GM21737 (cell line): ENCODE measurements at regions not wholly inside any gene's neighbourhood (a gene's known extent, or its start where the extent isn't known, plus 50 kb on each side); places are given as distances from the start of the nearest gene placed in this dataset.

Experiments
- ATAC-seq: cut with Tn5 transposase; IDR thresholded peaks from one replicate; pipeline ENCODE4 v1.9.1; 2021; ENCODE audit warnings: mild to moderate bottlenecking, moderate library complexity; ENCODE audit not compliant: unreplicated experiment

DNA sequence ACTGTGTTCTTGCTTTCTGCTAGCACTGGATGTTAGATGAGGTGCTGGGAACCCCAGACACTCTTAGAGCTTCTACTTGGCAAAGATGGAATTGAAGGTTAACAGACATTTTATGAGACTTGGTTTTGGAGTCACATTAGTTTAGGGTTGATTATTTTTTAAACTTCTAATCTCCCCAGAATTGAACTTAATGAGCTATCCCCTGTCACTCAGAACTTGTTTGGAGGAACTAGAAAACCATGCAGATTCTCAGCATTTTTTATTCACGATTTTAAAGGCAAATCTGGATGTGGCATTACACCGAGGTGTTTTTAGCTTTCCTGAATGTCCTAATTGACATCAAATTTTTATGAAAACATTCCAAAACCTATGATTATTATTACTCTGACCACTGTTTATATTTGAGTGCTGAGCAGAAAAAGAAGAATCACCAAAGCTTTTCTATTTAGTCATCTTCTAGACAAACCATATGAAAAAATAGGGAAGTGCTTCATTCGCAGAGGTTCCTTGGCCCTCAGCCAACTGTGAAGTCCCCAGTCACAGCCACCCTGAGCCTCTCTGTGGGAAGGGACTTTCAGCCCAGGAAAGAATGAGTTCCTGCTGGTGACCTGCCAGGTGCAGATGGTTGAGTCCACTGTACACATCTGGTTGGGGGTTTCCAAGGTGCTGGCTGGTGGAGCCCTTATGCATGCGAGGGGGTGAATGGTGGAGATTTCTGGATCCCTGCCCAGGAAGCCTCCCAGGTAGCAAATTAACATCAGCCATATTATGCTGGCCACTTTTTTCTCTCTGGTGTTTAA, 196.0 kb upstream of the TOPAZ1 start:
- ATAC-seq, result peak; percentile 73

DNA sequence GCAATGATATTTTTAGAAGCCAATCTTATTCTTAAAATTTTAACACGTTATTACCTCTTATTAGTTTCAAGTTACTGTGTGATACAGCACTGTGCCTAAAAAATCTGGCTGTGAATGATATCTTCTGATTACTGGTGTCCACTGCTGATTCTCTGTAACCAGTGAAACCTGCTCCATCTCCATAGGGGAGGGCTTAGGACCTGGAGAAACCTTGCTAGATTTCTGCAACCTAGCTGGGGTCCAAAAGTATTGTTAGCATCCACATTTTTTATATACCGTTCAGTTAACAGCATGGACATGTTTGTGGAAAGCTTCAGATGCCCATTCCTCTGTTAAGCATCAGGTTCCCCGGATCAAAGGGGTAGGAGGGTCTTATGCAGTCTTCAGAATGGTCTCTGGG, 193.9 kb upstream of the TOPAZ1 start:
- ATAC-seq, result no peak

DNA sequence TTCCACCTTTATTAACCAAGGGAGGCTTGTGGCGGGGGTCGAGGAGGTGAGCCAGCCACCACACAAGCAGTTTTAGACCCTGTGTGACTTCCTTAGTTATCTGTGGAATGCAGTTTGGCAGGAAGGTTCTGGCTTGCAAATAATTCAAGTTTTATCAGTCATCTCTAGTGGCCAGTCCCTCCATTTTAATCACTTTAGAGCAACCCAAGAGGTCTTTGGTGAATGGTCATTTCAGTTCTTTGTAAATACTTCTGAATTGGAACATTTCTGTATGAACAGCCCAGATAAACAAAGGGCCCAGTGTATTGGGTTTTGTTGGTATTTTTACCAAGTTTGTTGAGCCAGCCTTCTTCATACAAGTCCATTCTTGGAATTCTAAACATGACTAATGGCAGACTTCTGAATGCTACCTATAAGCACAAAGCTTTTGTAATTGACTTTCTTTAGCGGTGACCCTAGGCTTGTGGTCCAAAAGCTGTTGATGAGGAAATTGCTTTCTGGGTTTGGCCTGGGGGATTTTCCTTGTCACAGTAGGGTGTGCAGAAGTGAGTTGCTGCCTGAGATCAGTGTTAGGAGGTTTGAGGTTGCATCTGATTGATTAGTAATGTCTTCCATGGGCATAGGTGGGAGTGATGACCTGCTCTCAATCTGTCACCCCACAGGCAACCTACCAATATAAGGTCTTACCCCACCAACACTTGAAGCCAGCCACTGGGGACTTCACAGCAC, 193.3 kb upstream of the TOPAZ1 start:
- no peak for ATAC-seq

DNA sequence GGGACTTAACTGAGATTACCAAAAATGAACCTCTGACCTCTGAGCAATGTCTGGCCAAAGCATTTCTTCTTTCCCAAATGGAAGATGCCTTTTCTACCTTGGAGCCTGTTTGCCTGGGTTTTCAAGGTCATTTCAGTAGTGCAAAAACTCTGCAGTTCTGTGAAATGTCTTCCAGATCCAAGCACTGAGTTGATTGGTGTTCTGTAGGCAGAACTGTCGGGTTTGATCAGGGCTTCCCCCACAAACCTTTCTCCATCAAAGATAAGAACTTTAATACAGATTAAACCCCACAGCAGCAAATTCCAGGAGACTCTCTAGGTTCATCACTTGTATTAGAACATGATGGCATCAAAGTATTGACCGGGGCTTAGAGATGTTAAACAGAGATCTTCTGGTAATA, 192.7 kb upstream of the TOPAZ1 start:
- ATAC-seq, result no peak

DNA sequence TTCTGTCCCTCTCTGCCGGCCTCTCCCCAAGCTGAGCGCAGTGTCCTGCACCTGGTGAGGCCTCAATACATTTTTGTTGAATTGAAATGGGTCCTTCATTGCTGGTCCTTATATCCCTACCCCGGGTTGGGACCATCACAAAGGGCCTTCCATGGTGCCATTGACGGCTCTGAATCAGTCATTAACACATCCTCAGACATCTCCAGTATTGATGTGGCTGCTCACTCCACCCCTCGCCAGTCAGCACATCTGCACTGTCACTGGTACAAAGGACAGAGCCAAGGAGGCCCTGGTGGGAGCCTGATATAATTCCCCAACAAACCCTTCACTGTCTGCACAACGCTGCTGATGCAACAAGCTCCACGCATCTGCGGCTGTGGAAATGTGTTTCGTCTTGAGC, 191.6 kb upstream of the TOPAZ1 start:
- no peak for ATAC-seq

DNA sequence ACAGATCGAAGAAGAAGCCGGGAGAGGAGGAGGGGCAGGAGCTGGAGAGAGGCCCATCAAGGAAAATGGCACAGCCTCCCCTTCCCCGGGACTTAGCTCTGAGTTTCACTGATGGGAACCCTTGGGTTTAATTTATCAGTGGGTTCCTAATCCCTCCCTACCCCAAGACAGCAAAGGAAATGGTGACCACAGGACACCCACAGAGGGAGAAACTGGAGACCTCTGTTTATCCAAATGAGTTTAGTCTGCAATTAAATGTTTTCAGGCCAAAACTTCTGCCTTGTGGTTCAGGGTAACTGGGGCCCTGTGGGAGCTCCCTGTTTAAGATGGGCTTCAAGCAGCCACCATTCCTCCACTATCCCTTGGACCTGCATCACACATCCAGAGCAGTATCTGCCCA, 190.8 kb upstream of the TOPAZ1 start:
- no peak for ATAC-seq

DNA sequence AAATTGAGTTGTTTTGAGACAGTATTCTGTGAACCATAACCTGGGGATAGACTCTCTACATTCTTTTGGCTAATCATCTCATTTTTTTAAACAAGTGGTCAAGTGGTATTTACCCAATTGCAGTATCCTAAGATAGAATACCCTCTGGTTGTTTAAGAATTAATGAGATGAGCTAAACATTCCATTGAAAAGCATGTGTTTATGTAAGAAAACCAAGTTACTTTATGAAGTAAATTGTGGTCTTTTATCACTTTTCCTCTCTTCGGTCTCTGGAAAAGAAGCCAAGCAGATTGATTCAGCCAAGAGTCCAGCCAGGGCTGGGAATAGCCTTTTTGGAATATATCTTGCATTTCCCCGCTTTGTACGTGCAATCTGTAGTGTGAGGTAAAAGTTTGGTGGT, 185.7 kb upstream of the TOPAZ1 start:
- ATAC-seq, result no peak

DNA sequence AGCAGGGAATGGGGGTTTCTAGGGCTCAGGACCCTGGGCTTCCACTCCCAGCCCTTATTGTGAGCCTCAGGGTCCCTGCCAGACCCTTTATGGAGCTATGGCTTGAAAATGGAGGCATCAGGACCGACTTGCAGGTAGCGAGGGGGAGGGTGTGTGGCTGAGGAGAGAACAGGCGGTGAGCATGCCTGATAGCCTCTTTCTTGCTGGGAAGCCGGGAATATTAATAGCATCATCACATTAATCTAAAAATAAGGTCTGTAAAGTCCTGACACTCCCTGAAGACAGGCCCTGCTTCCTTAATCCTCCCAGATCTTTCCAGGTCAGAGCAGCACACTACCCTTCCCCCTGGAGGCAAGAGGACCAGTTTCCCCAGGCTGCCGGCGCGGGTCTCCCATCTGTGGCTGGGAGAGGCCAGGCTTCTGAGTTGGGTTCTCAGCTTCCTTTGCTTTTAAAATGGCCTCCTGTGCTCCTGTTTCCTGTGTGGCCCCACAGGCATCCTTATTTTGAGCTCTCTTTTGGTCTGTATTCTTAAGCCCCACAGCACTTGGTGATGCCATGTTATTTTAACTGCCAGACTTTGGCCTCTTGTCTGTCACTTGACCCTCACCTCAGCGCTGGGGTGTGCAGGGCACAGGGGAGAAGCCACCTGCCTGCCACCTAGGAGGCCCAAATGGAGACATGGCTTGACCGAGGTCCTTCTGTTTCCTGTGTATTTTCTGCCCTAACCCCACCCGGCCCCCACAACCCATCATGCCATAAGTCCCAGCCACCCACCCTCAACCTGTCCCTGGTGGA, 185.0 kb upstream of the TOPAZ1 start:
- ATAC-seq, result no peak

DNA sequence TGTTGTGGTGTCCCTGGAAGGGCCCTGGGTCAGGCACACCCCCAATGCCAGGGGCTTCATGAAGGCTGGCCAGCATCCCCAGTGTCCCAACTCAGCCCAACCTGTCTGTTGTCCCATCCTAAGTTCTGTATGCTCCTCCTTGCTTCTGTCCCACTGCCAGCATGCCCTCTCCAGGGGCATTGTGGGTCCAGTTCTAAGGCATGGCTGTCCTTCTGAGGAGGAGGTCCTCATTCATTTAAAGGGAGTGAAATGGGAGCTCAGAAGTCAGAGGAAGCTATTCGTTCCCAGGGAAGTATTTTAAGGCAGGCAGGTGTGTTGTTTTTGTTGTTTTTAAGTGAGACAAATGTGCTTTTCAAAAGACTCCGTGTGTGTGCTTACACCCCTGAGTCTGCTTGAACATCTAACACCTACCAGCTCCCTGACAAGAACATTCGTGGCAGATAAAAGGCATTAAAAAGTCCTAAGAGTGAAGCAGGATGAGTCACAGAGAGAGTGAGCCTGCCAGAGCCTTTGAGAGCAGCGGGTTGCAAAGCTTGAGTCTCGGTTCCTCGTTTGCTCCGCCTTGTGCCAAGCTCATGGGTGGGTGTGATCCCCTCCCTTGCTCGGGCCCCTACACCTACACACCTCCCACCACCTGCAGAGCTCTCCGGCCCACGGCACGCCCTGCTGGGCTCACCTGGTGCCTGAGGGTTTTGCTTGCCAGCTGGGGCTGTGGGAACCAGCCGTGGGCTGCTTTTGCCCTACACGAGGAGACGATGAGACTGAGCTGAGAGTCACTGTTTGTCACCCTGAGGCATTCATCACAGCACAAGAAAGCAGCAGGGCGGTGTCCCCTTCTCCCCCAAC, 183.4 kb upstream of the TOPAZ1 start:
- peak; percentile 83 for ATAC-seq

DNA sequence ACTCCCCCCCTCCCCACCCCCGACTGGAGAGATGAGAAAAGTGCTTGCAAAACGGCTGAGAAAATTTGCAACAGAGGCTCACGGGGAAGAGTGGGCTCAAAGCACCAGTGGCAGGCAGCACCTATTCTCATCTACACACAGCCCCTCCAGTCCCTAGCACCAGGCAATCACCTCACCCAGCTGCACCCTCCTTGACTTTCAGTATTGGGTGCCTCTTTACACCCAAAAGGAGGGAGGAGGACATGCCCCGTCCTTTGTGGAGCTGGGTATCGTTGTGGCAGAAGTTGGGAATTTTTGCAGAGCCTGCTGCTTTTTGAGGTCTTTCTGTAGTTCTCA, 182.8 kb upstream of the TOPAZ1 start:
- peak; percentile 8 for ATAC-seq

DNA sequence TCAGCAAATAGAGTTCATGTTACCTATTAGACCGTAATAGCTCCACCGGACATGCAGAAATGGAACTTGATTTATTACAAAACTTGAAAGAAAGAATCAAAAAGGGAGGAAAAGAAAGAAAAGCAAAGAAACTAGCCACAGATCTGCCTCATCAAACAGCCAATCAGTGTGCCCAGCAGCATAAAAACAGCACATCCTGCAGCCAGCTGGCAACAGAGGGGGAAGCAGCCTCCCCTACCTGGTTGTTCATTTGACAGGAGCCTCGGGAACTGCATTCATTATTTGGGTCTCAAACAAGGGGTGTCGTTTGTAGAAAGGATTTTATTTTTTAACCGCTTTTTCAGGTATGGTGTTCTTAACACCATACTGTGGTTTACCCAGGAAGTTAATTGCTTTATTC, 181.5 kb upstream of the TOPAZ1 start:
- no peak for ATAC-seq

DNA sequence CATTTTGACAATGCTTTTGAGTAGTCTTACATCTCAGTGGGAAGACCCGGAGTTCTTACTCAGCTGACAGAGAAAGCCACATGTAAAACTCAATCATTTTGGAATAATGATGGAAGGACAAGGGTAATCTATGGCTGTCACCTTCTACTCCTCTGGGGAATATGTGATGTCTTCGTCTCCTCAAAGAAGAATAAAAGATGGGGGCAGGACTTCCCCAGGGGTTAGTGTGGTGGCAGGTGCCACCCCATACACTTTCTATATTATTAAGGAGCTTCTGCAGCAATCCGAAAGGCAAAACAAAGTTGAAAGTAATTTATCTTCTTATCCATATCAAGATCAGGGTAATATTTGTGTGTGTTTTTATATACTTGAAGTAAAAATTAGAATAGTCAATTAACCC, 180.4 kb upstream of the TOPAZ1 start:
- ATAC-seq, result no peak

DNA sequence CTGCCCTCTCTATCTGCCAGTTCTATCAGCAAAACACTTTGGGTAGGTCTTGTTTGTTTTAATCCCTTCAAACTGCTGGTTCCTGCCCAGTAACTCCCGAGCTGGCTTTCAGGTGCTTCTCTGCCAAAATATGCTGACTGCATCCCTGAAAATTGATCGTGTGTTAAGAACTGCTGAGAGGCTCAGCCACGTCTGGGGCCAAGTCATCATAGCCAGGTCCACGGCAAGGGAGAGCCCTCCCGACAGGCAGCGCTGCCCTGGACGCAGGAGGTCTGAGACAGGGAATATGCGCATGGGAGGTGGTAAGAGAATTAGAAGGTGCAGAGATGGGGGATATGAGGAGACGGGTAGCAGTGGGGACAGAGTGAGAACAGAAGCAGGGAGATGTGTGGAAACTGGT, 179.7 kb upstream of the TOPAZ1 start:
- no peak for ATAC-seq

DNA sequence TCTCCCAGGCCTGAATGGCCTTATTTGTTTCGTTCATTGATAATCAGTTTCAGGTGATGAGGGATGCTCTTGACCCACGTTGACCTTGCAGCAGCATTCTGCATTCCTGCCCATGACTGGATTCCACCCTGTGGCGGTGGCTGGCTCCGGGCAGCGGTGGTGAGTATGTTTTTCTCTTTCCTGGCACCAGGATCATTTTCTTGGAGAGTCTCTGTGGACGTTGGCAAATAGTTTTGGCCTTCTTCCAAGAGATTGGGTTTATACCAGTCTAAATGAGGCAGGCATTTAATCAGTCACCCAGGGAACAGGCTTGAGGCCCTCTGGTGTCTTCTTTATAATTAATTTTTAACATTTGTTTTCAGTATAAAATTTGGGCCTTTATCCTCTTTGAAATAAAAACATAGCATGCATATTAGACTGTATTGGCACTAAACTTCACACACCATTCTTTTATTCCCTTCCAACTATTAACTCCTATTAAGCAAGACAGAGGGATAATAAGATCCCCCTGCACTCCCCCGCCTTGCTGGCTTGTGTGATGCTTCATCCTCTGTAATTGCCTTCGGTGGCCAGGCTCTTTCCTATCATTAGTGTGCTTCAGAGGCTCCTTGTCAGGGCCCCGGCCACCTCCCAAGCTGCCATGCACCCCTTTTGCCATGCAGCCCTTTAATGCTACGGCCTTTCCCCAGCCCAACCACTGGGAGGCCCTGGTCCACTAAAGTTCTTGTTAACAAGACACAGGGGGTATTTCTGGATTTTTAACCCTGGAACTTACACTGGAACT, 176.2 kb upstream of the TOPAZ1 start:
- no peak for ATAC-seq

DNA sequence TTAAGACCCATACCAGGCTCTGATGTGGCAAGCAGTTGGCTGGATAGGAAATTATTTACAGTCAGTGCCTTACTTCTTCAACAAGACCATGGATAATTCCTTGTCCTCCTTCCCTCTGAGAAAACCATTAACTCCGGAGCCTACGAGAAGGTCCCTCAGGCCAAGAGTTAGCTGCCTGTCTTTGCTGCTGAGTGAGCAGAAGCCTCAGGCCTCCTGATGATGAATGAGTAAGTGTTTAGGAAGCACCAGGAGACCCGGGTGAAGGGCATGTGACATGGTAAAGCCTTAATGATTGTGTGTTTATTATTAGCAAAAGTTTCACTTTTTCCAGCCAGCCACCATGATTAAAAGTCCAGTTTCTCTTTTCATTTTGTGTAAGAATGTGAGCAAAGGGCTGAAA, 174.9 kb upstream of the TOPAZ1 start:
- ATAC-seq, result no peak

DNA sequence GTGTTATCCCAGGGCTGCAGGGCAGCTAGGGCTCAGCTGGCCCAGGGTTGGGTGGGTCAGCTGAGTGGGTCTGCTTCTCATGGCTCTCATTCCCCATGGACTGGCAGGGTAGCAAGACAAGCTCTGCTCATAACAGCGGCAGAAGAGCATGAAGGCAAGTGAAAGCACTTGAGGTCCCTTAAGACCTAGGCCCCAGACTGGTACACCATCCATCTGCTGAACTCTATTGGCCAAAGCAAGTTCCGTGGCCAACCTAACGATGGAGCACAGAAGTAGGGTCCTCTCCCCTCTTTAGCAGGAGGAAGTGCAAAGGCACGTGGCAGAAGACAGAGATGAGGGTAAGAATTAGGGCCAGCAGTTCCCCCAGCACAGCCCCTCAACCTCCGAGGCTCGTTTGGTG, 174.3 kb upstream of the TOPAZ1 start:
- no peak for ATAC-seq

DNA sequence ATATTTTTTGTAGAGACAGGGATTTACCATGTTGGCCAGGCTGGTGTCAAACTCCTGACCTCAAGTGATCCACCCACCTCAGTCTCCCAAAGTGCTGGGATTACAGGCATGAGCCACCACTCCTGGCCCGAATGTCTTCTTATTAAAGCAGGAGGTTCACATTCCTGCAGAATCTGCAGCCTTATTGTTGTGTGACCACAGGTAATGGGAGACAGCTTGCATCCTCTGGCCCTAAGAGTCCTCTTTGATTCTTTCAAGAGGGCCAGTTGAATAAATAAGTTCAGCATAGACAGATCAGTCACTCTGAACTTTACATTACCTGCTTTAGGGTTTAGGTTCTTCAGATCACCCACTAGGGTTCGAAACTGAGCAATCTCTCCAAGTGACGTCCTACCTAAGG, 172.9 kb upstream of the TOPAZ1 start:
- no peak for ATAC-seq

DNA sequence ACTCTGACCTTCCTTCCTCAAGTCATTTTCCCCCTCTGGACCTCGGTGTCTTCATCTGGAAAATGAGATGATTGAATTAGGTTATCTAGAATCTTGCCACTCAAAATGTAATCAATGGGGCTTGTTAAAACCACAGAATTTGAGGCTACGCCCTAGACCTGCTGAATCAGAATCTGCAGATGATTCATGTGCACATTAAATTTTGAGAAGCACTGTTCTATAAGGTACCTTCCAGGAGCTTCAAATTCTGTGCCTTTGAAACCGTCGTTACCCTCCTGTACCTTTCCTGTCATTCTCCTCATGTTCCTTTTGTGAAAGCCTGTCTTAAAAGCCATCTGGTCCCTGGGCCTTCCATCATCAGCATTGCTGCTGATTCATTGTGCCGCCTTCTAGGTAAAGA, 172.4 kb upstream of the TOPAZ1 start:
- ATAC-seq, result no peak

DNA sequence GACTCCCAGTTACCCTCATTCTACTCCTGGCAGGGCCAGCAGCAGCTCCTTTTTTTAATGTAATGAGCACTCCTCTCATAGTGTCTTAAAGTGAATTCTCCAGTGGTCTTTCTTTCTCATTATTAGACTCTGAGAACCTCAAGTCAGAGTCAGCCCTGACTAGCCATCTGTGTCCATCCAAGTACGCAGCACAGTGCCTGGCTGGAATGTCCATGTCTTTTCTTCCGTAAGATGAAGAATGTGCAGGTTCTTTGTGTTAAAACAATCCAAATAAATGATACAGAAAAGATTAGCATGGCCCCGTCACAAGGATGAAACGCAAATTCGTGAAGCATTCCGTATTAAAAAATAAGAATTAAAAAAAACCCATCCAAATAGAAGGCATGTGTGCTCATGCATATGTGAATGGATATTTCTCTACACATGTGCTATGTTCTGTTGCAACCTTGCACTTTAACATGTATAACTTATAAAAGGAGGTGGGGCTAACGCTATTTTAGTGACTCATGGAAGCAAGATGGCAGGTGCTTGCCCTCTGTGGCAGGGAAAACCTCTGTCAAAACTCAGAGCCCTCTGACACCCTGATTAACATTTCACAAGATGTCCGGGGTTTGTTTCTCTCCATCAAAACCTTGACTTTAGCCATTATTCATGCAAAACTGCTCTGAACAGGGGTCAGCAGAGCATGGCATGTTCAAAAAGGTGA, 170.7 kb upstream of the TOPAZ1 start:
- ATAC-seq, result no peak
